Activated B cell treated with CpG ODN at 0.5 μM for 24 hours (primary cell): ENCODE measurements at regions not wholly inside any gene's neighbourhood (a gene's known extent, or its start where the extent isn't known, plus 50 kb on each side); places are given as distances from the start of the nearest gene placed in this dataset.

Source experiments
- ATAC-seq: fragments of 200-7000 bp; cut with Tn5 transposase; one replicate; pipeline ENCODE4 v1.10.0; 2021; ENCODE audit warnings: low read depth, mild to moderate bottlenecking, moderate library complexity
- CTCF ChIA-PET: fragments of 350-600 bp; sonication (Branson Sonifier 250); formaldehyde crosslinking; loops from one replicate; lab custom pipeline; 2021; ENCODE audit warnings: antibody characterized with exemption; lab: Charles Lee
- POLR2A ChIA-PET: fragments of 350-600 bp; sonication (Branson Sonifier 250); formaldehyde crosslinking; loops from one replicate; lab custom pipeline; 2021; ENCODE audit warnings: antibody characterized with exemption; lab: Charles Lee
- DNase-seq: peaks from one replicate; pipeline ENCODE4 v3.0.0; 2022
- H3K27ac Mint-ChIP-seq: one replicate; pipeline ENCODE4 v1.8.0; 2020; ENCODE audit warnings: mixed read lengths
- H3K27me3 Mint-ChIP-seq: one replicate; pipeline ENCODE4 v1.8.0; 2021; ENCODE audit warnings: mixed read lengths
- H3K36me3 Mint-ChIP-seq: one replicate; pipeline ENCODE4 v1.8.0; 2021; ENCODE audit warnings: low read depth, mixed read lengths
- H3K4me1 Mint-ChIP-seq: one replicate; pipeline ENCODE4 v1.8.0; 2021; ENCODE audit warnings: mixed read lengths
- H3K4me3 Mint-ChIP-seq: one replicate; pipeline ENCODE4 v1.8.0; 2020; ENCODE audit warnings: mild to moderate bottlenecking, mixed read lengths
- H3K9me3 Mint-ChIP-seq: one replicate; pipeline ENCODE4 v1.8.0; 2020; ENCODE audit warnings: mixed read lengths
- CTCF ChIP-seq: fragments of 200-600 bp; IDR thresholded peaks from one replicate; pipeline ENCODE4 v1.8.0; 2022; ENCODE audit warnings: antibody characterized with exemption, mild to moderate bottlenecking
- intact Hi-C: fragments of 100-400 bp; cut with micrococcal nuclease; formaldehyde crosslinking; loops from one replicate; pipeline ENCODE4 v1.15.1; 2024

DNA sequence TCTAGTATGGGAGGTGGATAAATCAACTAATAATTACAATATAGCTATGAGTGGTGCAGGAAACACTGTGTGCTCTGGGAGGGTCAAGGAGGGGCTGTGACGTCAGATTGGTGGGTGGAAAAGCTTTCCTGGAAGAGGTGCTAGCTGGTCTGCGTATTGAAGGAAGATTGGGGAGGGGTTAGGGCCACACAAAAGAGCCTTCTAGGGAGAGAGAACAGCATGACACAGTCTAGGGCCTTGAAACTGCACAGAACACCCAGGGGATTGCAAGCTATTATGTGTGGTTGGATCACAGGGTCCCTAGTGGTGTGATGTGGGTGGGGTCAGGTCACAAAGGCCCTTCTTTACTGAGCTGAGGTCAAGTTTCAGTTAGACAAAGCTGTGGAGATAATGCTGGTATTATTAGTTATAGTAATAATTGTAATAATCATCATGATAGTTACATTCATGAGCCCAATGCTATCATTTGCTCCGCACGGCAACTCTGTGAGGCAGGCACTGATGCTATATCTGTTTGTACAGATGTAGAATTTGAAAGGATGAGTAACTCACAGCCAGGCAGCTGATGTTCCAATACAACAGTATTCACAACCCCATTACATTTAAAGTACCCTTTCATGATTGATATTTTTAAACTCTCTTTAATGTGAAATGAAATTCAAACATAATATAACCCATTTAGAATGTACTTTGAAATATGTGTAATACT lies 197.4 kb upstream of the IL12B start:
- POLR2A ChIA-PET: no interaction called here
- no peaks in the 10 kb centered on the region for H3K4me1 Mint-ChIP-seq
- intact Hi-C loops: no loop called here
- peaks cover 4% of the 10 kb centered on the region for H3K9me3 Mint-ChIP-seq
- CTCF ChIA-PET: no interaction called here
- DNase-seq (no peak), ATAC-seq (no peak)
- H3K36me3 Mint-ChIP-seq: no peaks in the 10 kb centered on the region
- no peaks in the 10 kb centered on the region for H3K27me3 Mint-ChIP-seq
- TF ChIP-seq CTCF: no peak
- H3K27ac Mint-ChIP-seq: no peak overlapping the region
- H3K4me3 Mint-ChIP-seq: no peak overlapping the region

DNA sequence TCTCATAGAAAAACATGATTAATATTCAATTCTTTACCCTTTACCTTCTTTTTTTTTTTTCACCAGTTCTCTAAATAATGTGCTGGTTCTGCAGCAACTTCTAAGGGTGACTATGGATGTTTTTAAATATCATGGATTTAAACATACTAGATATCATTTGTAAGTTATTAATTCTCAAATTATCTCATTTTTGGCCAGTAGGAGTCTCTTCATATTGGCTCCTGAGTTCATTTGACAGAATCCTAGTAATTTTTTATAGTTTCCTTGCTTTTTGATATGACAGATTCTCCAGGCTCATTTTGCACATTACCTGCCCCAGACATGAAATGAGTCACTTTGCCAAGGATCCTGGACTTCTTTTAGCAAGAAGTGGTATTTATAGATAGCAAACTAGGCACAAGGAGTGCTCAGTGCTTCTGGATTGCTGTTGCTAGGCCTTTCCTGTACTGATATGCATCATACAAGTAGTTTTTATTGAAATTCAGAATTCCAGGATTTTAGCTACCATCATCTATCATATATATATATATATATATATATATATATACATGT lies 201.3 kb upstream of the IL12B start:
- CTCF ChIA-PET: no interaction called here
- TF ChIP-seq CTCF: no peak
- POLR2A ChIA-PET: no interaction called here
- Mint-ChIP-seq H3K9me3 (peaks cover 4% of the 10 kb centered on the region), H3K36me3 (no peaks in the 10 kb centered on the region), H3K27ac (no peak overlapping the region), H3K4me3 (no peak overlapping the region), H3K27me3 (no peaks in the 10 kb centered on the region), H3K4me1 (no peaks in the 10 kb centered on the region)
- DNase-seq (no peak), ATAC-seq (no peak)
- intact Hi-C loops: no loop called here

- H3K9me3 Mint-ChIP-seq: peaks cover 4% of the 10 kb centered on the region
- no peaks in the 10 kb centered on the region for H3K36me3 Mint-ChIP-seq
- ATAC-seq (no peak), DNase-seq (no peak)
- intact Hi-C loops: no loop called here
- H3K4me1 Mint-ChIP-seq: no peaks in the 10 kb centered on the region
- ChIA-PET POLR2A (no interaction called here), CTCF (no interaction called here)
- H3K27ac Mint-ChIP-seq: no peak overlapping the region
- H3K27me3 Mint-ChIP-seq: no peaks in the 10 kb centered on the region
- no peak for TF ChIP-seq CTCF
- no peak overlapping the region for H3K4me3 Mint-ChIP-seq
Observed at GRCh38 chr5:159533197-159533596, 202.9 kb upstream of the IL12B start.

GRCh38 chr5:159536166-159536565 lies 205.9 kb upstream of the IL12B start:
- no peak for TF ChIP-seq CTCF
- ATAC-seq (no peak), DNase-seq (no peak)
- CTCF ChIA-PET: no interaction called here
- H3K36me3 Mint-ChIP-seq: no peaks in the 10 kb centered on the region
- H3K4me3 Mint-ChIP-seq: no peak overlapping the region
- H3K27me3 Mint-ChIP-seq: no peaks in the 10 kb centered on the region
- no peaks in the 10 kb centered on the region for H3K4me1 Mint-ChIP-seq
- intact Hi-C loops: no loop called here
- no peak overlapping the region for H3K27ac Mint-ChIP-seq
- no peaks in the 10 kb centered on the region for H3K9me3 Mint-ChIP-seq
- POLR2A ChIA-PET: no interaction called here

DNA sequence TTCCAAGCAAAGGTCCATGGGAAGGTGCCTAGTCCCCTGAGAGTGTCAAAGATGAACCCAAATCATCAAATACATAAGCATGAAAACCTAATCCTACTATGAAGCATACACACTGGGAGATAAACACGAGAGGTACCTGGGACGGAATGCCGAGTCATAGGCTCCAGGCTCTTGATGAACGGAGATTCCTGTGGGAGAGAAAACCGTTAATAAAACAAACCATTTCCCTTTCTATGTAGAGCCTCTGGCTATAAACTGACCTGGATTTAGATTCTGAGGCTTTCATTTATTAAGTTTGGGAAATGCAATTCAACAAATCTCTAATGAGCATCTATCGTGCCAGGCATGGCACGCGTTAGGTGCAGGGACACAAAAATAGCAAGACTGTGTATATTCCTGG lies 206.4 kb upstream of the IL12B start:
- Mint-ChIP-seq H3K36me3 (no peaks in the 10 kb centered on the region), H3K27ac (no peak overlapping the region), H3K27me3 (no peaks in the 10 kb centered on the region), H3K9me3 (no peaks in the 10 kb centered on the region), H3K4me1 (no peaks in the 10 kb centered on the region), H3K4me3 (no peak overlapping the region)
- ChIA-PET POLR2A (no interaction called here), CTCF (no interaction called here)
- intact Hi-C loops: no loop called here
- no peak for TF ChIP-seq CTCF
- no peak for DNase-seq
- ATAC-seq: no peak
